ENCODE measurements at regions not wholly inside any gene's neighbourhood (a gene's known extent, or its start where the extent isn't known, plus 50 kb on each side); places are given as distances from the start of the nearest gene placed in this dataset.

- no peak for DNase-seq (ENCODE audit: low spot score)
- ChIA-PET POLR2A (no interaction called here), CTCF (ENCODE audit: unreplicated experiment) (no interaction called here)
- H3K4me2 ChIP-seq (ENCODE audit: low read length), result no peak overlapping the region
- H3K36me3 ChIP-seq (ENCODE audit: insufficient read depth, low read length), result no peaks in the 10 kb centered on the region
- no peaks in the 10 kb centered on the region for H3K9me3 ChIP-seq (ENCODE audit: low read length)
- no peaks in the 10 kb centered on the region for H3K9me2 ChIP-seq (ENCODE audit: insufficient read depth, low read length)
- TF ChIP-seq CTCF (conservative IDR thresholded peaks at IDR 0.05; ENCODE audit: low read length) (0 out of 2 replicates have a peak, but pooled peaks have one; percentile 10), EZH2phosphoT487 (IDR thresholded peaks at IDR 0.05; ENCODE audit: borderline replicate concordance, low read depth, low read length) (no peak)
- H3K79me2 ChIP-seq (ENCODE audit: insufficient read depth, low read depth, low read length), result no peaks in the 10 kb centered on the region
- H2AFZ ChIP-seq (ENCODE audit: low read length), result no peak overlapping the region
- H3K4me1 ChIP-seq (ENCODE audit: insufficient read depth, low read length, poor library complexity, severe bottlenecking), result no peaks in the 10 kb centered on the region
- no peak overlapping the region for H3K4me3 ChIP-seq (ENCODE audit: low read depth, low read length, poor library complexity, severe bottlenecking)
- no TSS peak for BruUV-seq (replicated peaks)
- no peak overlapping the region for H3K27ac ChIP-seq (ENCODE audit: low read depth, low read length, poor library complexity, severe bottlenecking)
- H4K20me1 ChIP-seq (ENCODE audit: insufficient read depth, low read length), result no peaks in the 10 kb centered on the region
- intact Hi-C loops (cut with micrococcal nuclease; ENCODE audit: unreplicated experiment), result no loop called here
These were observed 241.7 kb downstream of the AEBP2 start for GRCh38 chr12:19681007-19681406.

- TF ChIP-seq EZH2phosphoT487 (IDR thresholded peaks at IDR 0.05; ENCODE audit: borderline replicate concordance, low read depth, low read length), result no peak
- TF ChIP-seq CTCF (conservative IDR thresholded peaks at IDR 0.05; ENCODE audit: low read length), result no peak
These were observed 244.1 kb downstream of the AEBP2 start for GRCh38 chr12:19683178-19683927.

GRCh38 chr12:19687371-19687770, 248.1 kb downstream of the AEBP2 start:
- BruUV-seq (replicated peaks), result no TSS peak
- Histone ChIP-seq H3K4me1 (ENCODE audit: insufficient read depth, low read length, poor library complexity, severe bottlenecking) (no peaks in the 10 kb centered on the region), H3K27ac (ENCODE audit: low read depth, low read length, poor library complexity, severe bottlenecking) (no peak overlapping the region), H3K36me3 (ENCODE audit: insufficient read depth, low read length) (no peaks in the 10 kb centered on the region), H2AFZ (ENCODE audit: low read length) (no peak overlapping the region), H3K4me2 (ENCODE audit: low read length) (no peak overlapping the region), H3K9me3 (ENCODE audit: low read length) (no peaks in the 10 kb centered on the region), H3K79me2 (ENCODE audit: insufficient read depth, low read depth, low read length) (no peaks in the 10 kb centered on the region), H4K20me1 (ENCODE audit: insufficient read depth, low read length) (no peaks in the 10 kb centered on the region), H3K4me3 (ENCODE audit: low read depth, low read length, poor library complexity, severe bottlenecking) (no peak overlapping the region), H3K9me2 (ENCODE audit: insufficient read depth, low read length) (no peaks in the 10 kb centered on the region)
- ChIA-PET POLR2A (interaction anchor here (0.7 kb wide), 1 partner anchor 570 kb away, joined by 3 read pairs; no protein-coding TSS in a partner anchor), CTCF (ENCODE audit: unreplicated experiment) (no interaction called here)
- no peak for DNase-seq (ENCODE audit: low spot score)
- intact Hi-C loops (cut with micrococcal nuclease; ENCODE audit: unreplicated experiment), result no loop called here
- TF ChIP-seq CTCF (conservative IDR thresholded peaks at IDR 0.05; ENCODE audit: low read length), result no peak
- TF ChIP-seq EZH2phosphoT487 (IDR thresholded peaks at IDR 0.05; ENCODE audit: borderline replicate concordance, low read depth, low read length), result no peak

More at GRCh38 chr12:19683178-19683927, 244.1 kb downstream of the AEBP2 start:
- Histone ChIP-seq H2AFZ (ENCODE audit: low read length) (no peak overlapping the region), H3K27ac (ENCODE audit: low read depth, low read length, poor library complexity, severe bottlenecking) (no peak overlapping the region), H3K9me3 (ENCODE audit: low read length) (no peaks in the 10 kb centered on the region), H3K36me3 (ENCODE audit: insufficient read depth, low read length) (no peaks in the 10 kb centered on the region), H3K4me3 (ENCODE audit: low read depth, low read length, poor library complexity, severe bottlenecking) (no peak overlapping the region), H3K9me2 (ENCODE audit: insufficient read depth, low read length) (no peaks in the 10 kb centered on the region), H3K4me2 (ENCODE audit: low read length) (no peak overlapping the region), H3K4me1 (ENCODE audit: insufficient read depth, low read length, poor library complexity, severe bottlenecking) (no peaks in the 10 kb centered on the region), H3K79me2 (ENCODE audit: insufficient read depth, low read depth, low read length) (no peaks in the 10 kb centered on the region), H4K20me1 (ENCODE audit: insufficient read depth, low read length) (no peaks in the 10 kb centered on the region)
- DNase-seq (ENCODE audit: low spot score), result no peak
- BruUV-seq (replicated peaks), result no TSS peak
- CTCF ChIA-PET (ENCODE audit: unreplicated experiment), result no interaction called here
- POLR2A ChIA-PET, result interaction anchor here (0.9 kb wide), 1 partner anchor 19 kb away, joined by 4 read pairs; no protein-coding TSS in a partner anchor
- intact Hi-C loops (cut with micrococcal nuclease; ENCODE audit: unreplicated experiment), result no loop called here
